HG02610 (cell line): ENCODE measurements at regions not wholly inside any gene's neighbourhood (a gene's known extent, or its start where the extent isn't known, plus 50 kb on each side); places are given as distances from the start of the nearest gene placed in this dataset.

Source experiments
- ATAC-seq: cut with Tn5 transposase; IDR thresholded peaks from one replicate; pipeline ENCODE4 v1.9.1; 2021; ENCODE audit warnings: mild to moderate bottlenecking, moderate library complexity; ENCODE audit not compliant: unreplicated experiment

DNA sequence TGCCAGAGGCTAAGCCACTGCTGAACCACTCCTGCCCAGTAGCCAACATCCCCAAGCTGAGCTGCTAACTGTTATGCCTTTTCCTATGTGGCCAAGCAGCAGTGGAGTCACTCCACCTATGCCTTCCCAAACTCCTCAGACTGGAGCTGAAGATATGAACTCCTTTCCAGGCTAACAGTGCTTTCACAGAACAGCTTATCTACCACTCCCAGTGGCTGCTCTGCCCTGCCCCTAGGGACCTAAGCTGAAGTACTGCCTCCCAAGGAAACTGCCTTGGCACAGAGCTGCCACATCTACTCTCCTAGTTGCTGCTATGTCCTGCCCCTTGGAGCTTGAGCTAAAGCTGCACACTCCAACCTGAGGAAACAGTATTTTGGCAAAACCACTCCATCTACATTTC lies 275.9 kb downstream of the RBM43 start:
- ATAC-seq, result no peak

GRCh38 chr2:150983314-150983897 lies 278.3 kb downstream of the RBM43 start:
- no peak for ATAC-seq

DNA sequence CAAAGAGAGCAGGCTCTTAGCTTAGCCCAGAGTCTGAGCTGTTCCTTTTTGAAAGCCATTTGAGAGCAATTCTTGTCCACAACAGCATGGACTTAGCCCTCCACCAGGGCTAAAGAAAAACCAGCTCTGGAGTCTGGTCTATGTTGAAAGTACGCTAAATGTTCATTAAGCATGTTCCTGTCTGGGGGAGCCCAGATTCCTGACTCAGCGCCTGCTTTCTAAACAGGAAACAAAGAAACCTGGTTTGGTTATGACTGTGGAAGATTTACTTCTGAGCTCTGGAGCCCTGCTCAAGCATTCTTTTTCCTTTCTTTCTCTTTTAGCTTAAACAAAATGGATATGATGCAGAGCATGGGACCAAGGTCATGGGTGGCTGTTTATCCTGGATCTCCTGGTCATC lies 279.8 kb downstream of the RBM43 start:
- ATAC-seq, result no peak

GRCh38 chr2:150978053-150978452 lies 283.6 kb downstream of the RBM43 start:
- ATAC-seq, result no peak

DNA sequence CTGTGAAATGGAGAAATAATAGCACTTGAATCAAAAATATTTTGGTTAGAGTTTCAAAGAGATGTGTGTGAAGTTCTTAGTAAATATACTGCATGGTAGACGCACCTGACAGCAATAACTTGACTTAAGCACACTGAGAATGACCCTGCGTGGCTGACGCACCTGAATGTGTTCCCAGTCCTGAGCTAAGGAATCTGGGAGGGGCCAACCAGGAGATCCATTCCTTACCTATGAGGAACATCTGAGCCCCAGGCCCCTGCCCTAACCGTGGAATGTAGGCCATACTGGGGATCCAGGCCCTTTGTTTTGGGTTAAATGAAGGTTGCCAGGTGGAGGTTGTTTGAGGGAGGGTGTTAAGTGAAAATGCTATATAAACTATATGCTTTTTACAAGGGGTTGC lies 284.4 kb downstream of the RBM43 start:
- ATAC-seq, result no peak

- ATAC-seq, result no peak
Measured at GRCh38 chr2:150976604-150977003, 285.1 kb downstream of the RBM43 start.

DNA sequence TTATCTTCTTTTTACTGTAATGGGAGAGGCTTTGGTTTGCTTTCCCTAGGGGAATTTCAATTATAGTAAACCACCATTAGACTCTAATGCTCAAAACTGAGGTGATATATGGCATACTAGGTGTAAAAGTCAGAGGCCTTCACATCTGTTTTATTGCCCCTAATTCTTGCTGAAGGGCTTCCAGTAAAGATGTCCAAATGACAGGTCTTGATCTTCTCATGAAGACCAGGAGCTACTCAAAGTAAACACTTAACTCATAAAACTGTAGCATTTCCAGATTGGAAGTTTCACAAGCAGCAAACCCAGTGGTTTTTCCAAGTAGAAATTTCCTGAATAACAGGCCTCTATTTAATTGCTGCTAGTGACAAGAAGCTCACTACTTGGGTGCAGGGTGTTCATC lies 286.8 kb downstream of the RBM43 start:
- no peak for ATAC-seq

- ATAC-seq, result no peak
Measured at GRCh38 chr2:150974234-150974633, 287.4 kb downstream of the RBM43 start.

GRCh38 chr2:150971910-150972309 lies 289.8 kb downstream of the RBM43 start:
- no peak for ATAC-seq

DNA sequence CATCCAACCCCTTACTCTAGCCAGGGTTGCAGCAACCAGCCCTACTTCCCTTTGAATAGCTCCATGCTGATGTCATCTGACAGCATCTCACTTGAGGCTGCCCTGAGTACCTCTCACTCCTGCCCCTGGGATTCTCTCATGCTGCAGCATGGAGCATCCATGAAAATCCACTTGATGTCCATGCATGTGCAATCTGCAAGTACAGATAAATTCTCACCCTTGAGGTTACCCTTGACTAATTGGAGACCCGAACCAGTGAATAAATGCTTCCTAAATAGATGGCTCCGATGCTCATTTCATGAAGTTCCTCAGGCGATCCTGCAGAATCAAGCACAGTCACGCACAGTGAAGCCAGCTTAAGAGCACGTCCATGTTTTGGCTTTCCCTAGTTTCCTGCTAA lies 298.3 kb downstream of the RBM43 start:
- no peak for ATAC-seq

GRCh38 chr2:150955231-150955630 lies 306.4 kb downstream of the RBM43 start:
- no peak for ATAC-seq

DNA sequence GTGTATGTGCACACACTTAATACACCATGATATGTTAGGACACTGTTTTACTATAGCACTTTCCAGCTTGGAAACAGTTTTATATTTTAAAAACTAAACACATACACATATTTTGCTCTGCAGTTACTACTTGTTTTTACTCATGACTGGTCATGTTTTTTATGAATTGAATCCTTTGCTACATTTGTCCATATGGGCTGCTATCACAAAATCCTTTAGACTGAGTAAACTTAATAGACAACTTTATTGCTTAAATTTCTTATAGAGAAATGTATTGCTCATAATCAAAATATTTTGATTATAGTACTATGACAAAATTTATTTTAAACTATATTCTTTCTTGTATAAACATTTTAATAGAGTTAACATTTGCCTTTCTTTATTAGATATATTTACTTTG lies 314.8 kb downstream of the RBM43 start:
- ATAC-seq, result no peak

DNA sequence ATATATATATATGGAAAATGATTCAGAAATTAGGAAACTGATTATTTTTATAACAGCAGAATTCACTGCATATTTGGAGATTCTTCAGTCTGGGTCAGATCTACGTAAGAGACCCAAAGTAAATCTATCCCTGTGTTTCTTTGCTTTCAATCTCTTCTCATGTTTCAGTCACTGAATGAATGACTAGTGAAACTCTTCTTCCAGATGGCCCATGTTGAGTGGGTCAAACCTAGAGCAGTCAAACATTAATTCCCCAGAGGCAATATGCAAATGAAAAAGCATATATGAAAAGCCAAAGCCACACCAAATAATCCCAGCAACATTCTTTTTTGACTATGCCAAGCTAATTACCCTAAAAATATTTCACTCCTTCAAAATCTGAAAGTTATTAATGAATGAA lies 317.3 kb downstream of the RBM43 start:
- no peak for ATAC-seq

DNA sequence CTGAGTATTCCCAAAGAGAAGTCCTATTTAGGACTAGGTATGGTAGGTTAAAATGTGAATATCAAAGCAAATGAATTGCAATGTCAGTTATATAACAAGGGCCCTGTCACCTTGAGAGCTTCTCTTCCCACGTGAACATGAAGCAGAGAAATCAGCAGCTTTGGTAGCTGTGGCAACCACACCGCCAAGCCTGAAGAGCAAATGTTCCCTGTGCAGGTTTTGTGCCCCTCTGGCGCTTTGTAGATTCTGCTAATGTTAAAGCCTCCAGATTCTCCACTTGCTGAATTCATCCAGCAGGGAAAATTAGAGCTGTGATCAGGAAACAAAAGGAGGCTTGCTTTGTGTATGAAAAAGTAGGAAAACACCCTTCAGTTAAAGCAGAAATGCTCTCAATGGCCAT lies 322.6 kb downstream of the RBM43 start:
- ATAC-seq, result no peak

- no peak for ATAC-seq
Measured at GRCh38 chr2:150938527-150938926, 323.1 kb downstream of the RBM43 start.

GRCh38 chr2:150937030-150937429 lies 324.6 kb downstream of the RBM43 start:
- no peak for ATAC-seq

GRCh38 chr2:150931451-150931850 lies 330.2 kb downstream of the RBM43 start:
- no peak for ATAC-seq

- ATAC-seq, result no peak
Measured at GRCh38 chr2:150925611-150926010, 336.1 kb downstream of the RBM43 start.

- no peak for ATAC-seq
Measured at GRCh38 chr2:150924878-150925277, 336.8 kb downstream of the RBM43 start.

- ATAC-seq, result no peak
Measured at GRCh38 chr2:150919901-150920300, 341.8 kb downstream of the RBM43 start.

DNA sequence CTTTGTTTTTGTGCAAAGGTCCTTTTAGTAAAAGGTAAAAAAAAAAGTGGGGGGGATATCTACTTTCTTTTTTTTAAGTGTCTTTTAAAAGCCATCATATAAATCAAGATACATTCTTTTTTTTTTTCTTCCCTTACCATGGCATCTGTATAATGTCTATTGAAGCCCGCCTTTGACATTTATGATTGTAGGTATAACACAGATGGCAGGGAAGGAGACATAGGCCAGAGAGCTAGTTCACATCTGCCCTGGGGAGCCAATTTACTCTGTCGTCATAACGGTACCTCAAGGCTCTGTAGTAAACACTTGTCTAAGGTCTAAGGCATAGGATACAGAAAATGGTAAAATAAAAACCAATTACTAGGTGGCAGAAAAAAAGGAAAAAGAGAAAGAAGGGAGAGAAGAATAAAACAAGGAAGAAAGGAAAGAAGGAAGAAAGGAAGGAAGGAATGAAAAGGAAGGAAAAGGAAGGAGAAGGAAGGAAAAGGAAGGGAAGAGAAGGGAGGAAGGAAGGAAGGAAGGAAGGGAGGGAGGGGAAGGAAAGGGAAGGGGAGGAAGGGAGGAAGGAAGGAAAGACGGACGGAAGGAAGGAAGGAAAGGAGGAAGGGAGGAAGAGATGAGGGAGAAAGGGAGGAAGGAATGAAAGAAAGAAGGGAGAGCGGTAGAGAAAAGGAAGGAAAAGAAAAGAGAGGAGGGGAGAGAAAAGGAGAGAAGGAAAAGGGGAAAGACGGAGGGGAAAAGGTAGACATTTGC lies 343.5 kb downstream of the RBM43 start:
- no peak for ATAC-seq

GRCh38 chr2:150916467-150917396 lies 344.9 kb downstream of the RBM43 start:
- ATAC-seq, result peak; percentile 78
